H1 (cell line): ENCODE measurements at regions not wholly inside any gene's neighbourhood (a gene's known extent, or its start where the extent isn't known, plus 50 kb on each side); places are given as distances from the start of the nearest gene placed in this dataset.

Source experiments
- SAP30 ChIP-seq: fragments of 300-600 bp; sonication (generic); IDR thresholded peaks from 2 replicates; pipeline ENCODE4 v1.7.1; 2012; ENCODE audit warnings: low read length, moderate library complexity, mild to moderate bottlenecking, inconsistent platforms; ENCODE audit not compliant: insufficient read depth, insufficient replicate concordance
- TF ChIP-seq, protein P1 (sequence below), 3 experiments: IDR thresholded peaks; 1 replicate in 2 of 3; 2 replicates in 1 of 3; pipeline versions ENCODE4 v1.5.1 to v1.6.1; 2011; ENCODE audit warnings: low read length in 3 of 3, mild to moderate bottlenecking in 3 of 3, inconsistent platforms in 2 of 3, low read depth in 1 of 3, moderate library complexity in 1 of 3; ENCODE audit not compliant: insufficient read depth in 1 of 3; ENCODE audit errors: control extremely low read depth in 1 of 3

GRCh38 chr1:220982686-220983085 lies 103.4 kb downstream of the HLX start (continued):
- TF ChIP-seq, protein P1, sequence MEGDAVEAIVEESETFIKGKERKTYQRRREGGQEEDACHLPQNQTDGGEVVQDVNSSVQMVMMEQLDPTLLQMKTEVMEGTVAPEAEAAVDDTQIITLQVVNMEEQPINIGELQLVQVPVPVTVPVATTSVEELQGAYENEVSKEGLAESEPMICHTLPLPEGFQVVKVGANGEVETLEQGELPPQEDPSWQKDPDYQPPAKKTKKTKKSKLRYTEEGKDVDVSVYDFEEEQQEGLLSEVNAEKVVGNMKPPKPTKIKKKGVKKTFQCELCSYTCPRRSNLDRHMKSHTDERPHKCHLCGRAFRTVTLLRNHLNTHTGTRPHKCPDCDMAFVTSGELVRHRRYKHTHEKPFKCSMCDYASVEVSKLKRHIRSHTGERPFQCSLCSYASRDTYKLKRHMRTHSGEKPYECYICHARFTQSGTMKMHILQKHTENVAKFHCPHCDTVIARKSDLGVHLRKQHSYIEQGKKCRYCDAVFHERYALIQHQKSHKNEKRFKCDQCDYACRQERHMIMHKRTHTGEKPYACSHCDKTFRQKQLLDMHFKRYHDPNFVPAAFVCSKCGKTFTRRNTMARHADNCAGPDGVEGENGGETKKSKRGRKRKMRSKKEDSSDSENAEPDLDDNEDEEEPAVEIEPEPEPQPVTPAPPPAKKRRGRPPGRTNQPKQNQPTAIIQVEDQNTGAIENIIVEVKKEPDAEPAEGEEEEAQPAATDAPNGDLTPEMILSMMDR (IDR thresholded peaks at IDR 0.05; ENCODE audit: control extremely low read depth in 1 of 3, insufficient read depth in 1 of 3, low read depth in 1 of 3, low read length in 3 of 3): no peak
- no peak for TF ChIP-seq SAP30
